ENCODE measurements at regions not wholly inside any gene's neighbourhood (a gene's known extent, or its start where the extent isn't known, plus 50 kb on each side); places are given as distances from the start of the nearest gene placed in this dataset.

GRCh38 chr4:12472087-12472486 lies 1012.1 kb downstream of the RAB28 start:
- Histone ChIP-seq H4K8ac (ENCODE audit: extremely low read depth, insufficient read depth, low read length) (no peak overlapping the region), H3K14ac (ENCODE audit: insufficient read length) (no peak overlapping the region), H2AFZ (ENCODE audit: low read length) (no peak overlapping the region), H2BK12ac (ENCODE audit: low read depth, low read length) (no peak overlapping the region), H2AK5ac (ENCODE audit: low read depth, low read length) (no peak overlapping the region), H3K4me3 (ENCODE audit: extremely low read depth in 1 of 4, insufficient read depth in 2 of 4, low read depth in 3 of 4, low read length in 4 of 4) (no peak overlapping the region), H3K18ac (ENCODE audit: extremely low read depth, low read length) (no peak overlapping the region), H3K27ac (ENCODE audit: low read depth, low read length) (no peak overlapping the region), H3K27me3 (replicated peaks in 1 of 4; ENCODE audit: control insufficient read depth in 3 of 4, extremely low read depth in 1 of 4, insufficient read depth in 3 of 4, low read length in 3 of 4) (no peaks in the 10 kb centered on the region), H3K36me3 (ENCODE audit: control insufficient read depth in 2 of 4, insufficient read depth in 4 of 4, low read length in 3 of 4) (no peaks in the 10 kb centered on the region), H3K9me3 (ENCODE audit: insufficient read depth in 2 of 2, low read depth in 1 of 2, low read length in 1 of 2) (no peaks in the 10 kb centered on the region), H3K23ac (ENCODE audit: insufficient read length) (no peak overlapping the region), H3K23me2 (ENCODE audit: low read depth, low read length) (no peaks in the 10 kb centered on the region), H2BK15ac (ENCODE audit: low read length) (no peak overlapping the region), H3K4me2 (ENCODE audit: insufficient read depth in 1 of 2, low read depth in 2 of 2, low read length in 2 of 2) (no peak overlapping the region), H3K9ac (replicated peaks in 1 of 4; ENCODE audit: extremely low read depth in 1 of 4, low read depth in 3 of 4, low read length in 3 of 4) (no peak overlapping the region), H3K56ac (replicated peaks; ENCODE audit: insufficient read length, low read depth, low read length) (no peak overlapping the region), H3K79me2 (ENCODE audit: control insufficient read depth in 1 of 2, insufficient read depth in 2 of 2, low read length in 2 of 2) (no peaks in the 10 kb centered on the region), H3K4me1 (replicated peaks in 1 of 4; ENCODE audit: control insufficient read depth in 3 of 4, insufficient read depth in 4 of 4, low read length in 3 of 4) (no peaks in the 10 kb centered on the region), H3K79me1 (ENCODE audit: low read depth, low read length) (no peaks in the 10 kb centered on the region), H3K4ac (replicated peaks; ENCODE audit: insufficient read length, low read depth, low read length) (no peak overlapping the region), H4K20me1 (replicated peaks in 1 of 2; ENCODE audit: control insufficient read depth in 1 of 2, insufficient read depth in 2 of 2, low read length in 2 of 2) (no peaks in the 10 kb centered on the region), H2BK120ac (replicated peaks; ENCODE audit: low read depth, low read length) (no peak overlapping the region), H2BK20ac (ENCODE audit: low read length) (no peak overlapping the region), H4K91ac (replicated peaks; ENCODE audit: insufficient read length, low read length) (no peak overlapping the region), H2BK5ac (ENCODE audit: low read depth, low read length) (no peak overlapping the region), H4K5ac (ENCODE audit: insufficient read length, low read depth, low read length) (no peak overlapping the region)
- DNase-seq (ENCODE audit: low read depth in 1 of 2, low spot score in 2 of 2): no peak
- no peak for FAIRE-seq
- ChIA-PET CTCF (ENCODE audit: partially characterized antibody) (no interaction called here), POLR2A (ENCODE audit: partially characterized antibody) (no interaction called here)
- WGBS, 2 experiments (ENCODE audit: extremely low coverage in 1 of 2, insufficient coverage in 1 of 2, insufficient read length in 1 of 2, insufficient replicate concordance in 2 of 2, low coverage in 1 of 2, low lambda C conversion rate in 2 of 2, missing lambda C conversion rate in 1 of 2): 79% methylated on average over 2 of the region's 2 CpGs; no CpG with 5 or more reads in 1 of the 2 experiments
- no peak for TF ChIP-seq JUN (IDR thresholded peaks at IDR 0.05; ENCODE audit: low read depth, low read length)
- no peak for TF ChIP-seq TEAD4 (IDR thresholded peaks at IDR 0.05; ENCODE audit: low read depth, low read length)
- TF ChIP-seq CBX8 (IDR thresholded peaks at IDR 0.05; ENCODE audit: borderline replicate concordance, low read depth, low read length): no peak
- TF ChIP-seq RAD21 (IDR thresholded peaks at IDR 0.05 in 1 of 2, conservative IDR thresholded peaks at IDR 0.05 in 1 of 2; ENCODE audit: low read depth in 2 of 2, low read length in 2 of 2): no peak
- no peak for TF ChIP-seq SP1 (IDR thresholded peaks at IDR 0.05; ENCODE audit: low read depth, low read length)
- no peak for TF ChIP-seq CHD2 (IDR thresholded peaks at IDR 0.05; ENCODE audit: low read length)
- TF ChIP-seq TAF1 (IDR thresholded peaks at IDR 0.05; ENCODE audit: low read depth, low read length): no peak
- no peak for TF ChIP-seq KDM5A (IDR thresholded peaks at IDR 0.05; ENCODE audit: low read length)
- TF ChIP-seq CHD1 (IDR thresholded peaks at IDR 0.05; ENCODE audit: low read depth, low read length): no peak
- TF ChIP-seq E2F6 (IDR thresholded peaks at IDR 0.05): no peak
- TF ChIP-seq SP2 (IDR thresholded peaks at IDR 0.05; ENCODE audit: low read length): no peak
- no peak for TF ChIP-seq BACH1 (IDR thresholded peaks at IDR 0.05; ENCODE audit: low read length)
- TF ChIP-seq RXRA (IDR thresholded peaks at IDR 0.05; ENCODE audit: insufficient read depth, low read depth, low read length): no peak
- no peak for TF ChIP-seq ATF3 (IDR thresholded peaks at IDR 0.05; ENCODE audit: insufficient read depth, low read depth, low read length)
- no peak for TF ChIP-seq JUND (IDR thresholded peaks at IDR 0.05; ENCODE audit: low read length)
